ENCODE measurements at regions not wholly inside any gene's neighbourhood (a gene's known extent, or its start where the extent isn't known, plus 50 kb on each side); places are given as distances from the start of the nearest gene placed in this dataset.

DNA sequence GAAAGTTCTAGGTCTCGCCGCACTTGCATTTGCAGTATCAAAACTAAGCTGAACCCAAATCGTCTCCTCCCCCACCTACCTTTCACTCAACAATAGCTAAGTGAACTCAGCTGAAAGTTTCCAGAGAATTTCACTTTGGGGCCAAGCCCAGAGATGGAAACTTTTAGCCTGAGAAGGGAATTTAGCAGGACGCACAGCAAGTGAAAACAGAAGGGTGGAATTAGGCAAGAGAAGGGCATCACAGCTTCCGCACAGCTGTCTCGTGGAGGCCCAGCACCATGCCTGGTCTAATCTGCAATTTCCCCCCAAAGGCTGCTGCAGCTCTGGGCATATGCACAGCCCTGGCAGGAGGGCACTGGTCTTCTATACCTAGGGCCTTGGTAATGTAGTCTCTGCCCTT is 262.0 kb downstream of the TNS1 start:
- TF ChIP-seq, protein P1, sequence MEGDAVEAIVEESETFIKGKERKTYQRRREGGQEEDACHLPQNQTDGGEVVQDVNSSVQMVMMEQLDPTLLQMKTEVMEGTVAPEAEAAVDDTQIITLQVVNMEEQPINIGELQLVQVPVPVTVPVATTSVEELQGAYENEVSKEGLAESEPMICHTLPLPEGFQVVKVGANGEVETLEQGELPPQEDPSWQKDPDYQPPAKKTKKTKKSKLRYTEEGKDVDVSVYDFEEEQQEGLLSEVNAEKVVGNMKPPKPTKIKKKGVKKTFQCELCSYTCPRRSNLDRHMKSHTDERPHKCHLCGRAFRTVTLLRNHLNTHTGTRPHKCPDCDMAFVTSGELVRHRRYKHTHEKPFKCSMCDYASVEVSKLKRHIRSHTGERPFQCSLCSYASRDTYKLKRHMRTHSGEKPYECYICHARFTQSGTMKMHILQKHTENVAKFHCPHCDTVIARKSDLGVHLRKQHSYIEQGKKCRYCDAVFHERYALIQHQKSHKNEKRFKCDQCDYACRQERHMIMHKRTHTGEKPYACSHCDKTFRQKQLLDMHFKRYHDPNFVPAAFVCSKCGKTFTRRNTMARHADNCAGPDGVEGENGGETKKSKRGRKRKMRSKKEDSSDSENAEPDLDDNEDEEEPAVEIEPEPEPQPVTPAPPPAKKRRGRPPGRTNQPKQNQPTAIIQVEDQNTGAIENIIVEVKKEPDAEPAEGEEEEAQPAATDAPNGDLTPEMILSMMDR (conservative IDR thresholded peaks at IDR 0.05), result no peak
- TF ChIP-seq EZH2 (IDR thresholded peaks at IDR 0.05; ENCODE audit: low read depth), result no peak

Measured in PC-9 (cell line).